NCI-H1105 (cell line): ENCODE measurements at regions not wholly inside any gene's neighbourhood (a gene's known extent, or its start where the extent isn't known, plus 50 kb on each side); places are given as distances from the start of the nearest gene placed in this dataset.

ENCODE experiments used
- DNase-seq: peaks from one replicate; lab custom pipeline; 2025; lab: John Stamatoyannopoulos, UW

- DNase-seq, result no peak
Measured at GRCh38 chr6:134456226-134456625, 138.3 kb upstream of the SGK1 start.

GRCh38 chr6:134455319-134455718, 137.4 kb upstream of the SGK1 start:
- DNase-seq, result no peak

GRCh38 chr6:134454794-134455193, 136.9 kb upstream of the SGK1 start:
- DNase-seq, result no peak

DNA sequence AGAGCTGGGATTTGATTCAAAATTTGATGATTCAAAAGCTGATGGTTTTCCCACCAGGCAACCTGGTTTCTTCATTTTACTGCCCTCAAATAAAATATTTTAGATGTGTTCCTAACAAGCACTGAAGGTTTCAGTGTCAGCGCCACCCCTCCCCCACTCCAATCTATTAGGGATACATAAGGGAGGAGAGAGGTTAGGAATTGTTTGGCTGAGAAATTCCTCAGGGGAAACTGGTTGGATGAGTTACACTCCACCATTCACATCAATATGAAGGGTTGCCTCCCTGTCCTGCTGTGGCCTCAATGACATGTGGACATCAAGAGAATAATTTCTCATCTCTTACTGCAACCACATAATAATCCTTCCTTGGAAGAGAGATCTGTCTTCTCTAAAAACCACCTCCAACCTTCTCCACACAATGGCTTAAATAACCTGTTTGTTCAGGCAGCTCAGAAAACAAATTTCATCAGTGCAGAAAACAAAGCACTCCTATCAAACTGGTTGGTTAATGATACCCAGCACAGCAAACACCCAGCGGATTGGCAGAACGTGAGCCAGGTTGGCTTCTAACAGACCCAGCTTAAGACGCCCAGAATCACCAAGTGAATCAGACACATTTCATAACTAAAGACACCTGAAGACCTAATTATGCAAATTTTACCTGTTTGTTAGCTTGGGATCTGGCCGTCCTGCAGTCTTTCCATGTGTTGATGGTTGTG, 136.0 kb upstream of the SGK1 start:
- DNase-seq, result no peak

DNA sequence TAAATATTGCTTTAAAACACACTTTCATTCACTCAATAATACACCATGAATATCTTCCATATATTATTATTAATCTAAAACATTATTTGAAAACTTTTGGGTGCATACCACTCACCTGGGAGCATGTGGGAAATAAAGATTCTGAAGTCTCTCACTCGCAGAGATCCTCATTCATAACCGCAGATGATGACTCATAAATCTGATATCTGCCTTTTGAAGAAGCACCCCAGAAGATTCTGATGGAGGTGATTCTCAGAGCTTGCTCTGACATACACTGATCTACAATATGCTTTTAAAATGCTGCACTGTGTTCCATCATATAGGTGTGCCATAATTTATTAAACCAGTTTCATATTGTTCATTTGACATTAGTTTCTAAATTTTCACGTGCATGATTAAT, 135.0 kb upstream of the SGK1 start:
- DNase-seq, result no peak

- no peak for DNase-seq
Measured at GRCh38 chr6:134451529-134451928, 133.6 kb upstream of the SGK1 start.

DNA sequence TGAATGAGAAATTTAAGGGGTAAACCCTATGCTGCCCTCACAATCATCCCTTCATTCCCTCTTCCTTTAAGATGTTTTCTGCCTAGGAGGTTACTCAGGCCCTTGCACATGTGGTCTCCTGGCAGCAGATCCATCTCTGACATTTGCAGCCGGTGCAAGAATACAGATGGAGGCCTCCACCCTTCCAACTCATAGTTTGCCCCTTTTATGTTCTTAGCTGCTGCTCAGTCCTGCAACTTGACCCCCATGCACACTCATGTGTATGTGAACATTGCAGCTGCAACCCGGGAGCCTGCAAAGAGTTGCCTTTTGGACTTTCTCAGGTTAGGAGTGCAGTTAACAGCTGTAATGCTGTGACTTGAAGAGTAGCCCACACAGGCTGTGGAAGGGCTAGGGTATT, 131.9 kb upstream of the SGK1 start:
- DNase-seq, result no peak

GRCh38 chr6:134449004-134449403, 131.1 kb upstream of the SGK1 start:
- DNase-seq, result no peak

GRCh38 chr6:134447883-134448387, 130.0 kb upstream of the SGK1 start:
- no peak for DNase-seq

GRCh38 chr6:134447423-134447822, 129.5 kb upstream of the SGK1 start:
- DNase-seq, result no peak

DNA sequence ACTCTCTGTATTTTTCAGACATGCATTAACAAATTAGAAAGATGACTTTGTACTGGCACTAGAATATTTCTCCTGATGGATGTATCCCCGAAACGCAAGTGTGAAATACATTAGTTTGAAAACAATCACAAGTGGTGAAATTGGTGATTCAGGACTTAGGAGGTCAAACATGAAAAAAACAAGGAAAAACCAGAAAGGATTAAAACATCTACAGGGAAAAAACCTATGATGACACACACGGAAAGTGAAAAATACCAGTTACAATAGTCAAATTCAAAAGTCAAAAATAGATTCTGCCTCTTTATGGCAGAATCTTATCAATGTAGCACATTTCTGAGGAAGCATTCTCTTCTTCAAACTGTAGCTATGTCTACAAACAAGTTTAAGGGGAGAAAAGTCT, 129.0 kb upstream of the SGK1 start:
- DNase-seq, result no peak

DNA sequence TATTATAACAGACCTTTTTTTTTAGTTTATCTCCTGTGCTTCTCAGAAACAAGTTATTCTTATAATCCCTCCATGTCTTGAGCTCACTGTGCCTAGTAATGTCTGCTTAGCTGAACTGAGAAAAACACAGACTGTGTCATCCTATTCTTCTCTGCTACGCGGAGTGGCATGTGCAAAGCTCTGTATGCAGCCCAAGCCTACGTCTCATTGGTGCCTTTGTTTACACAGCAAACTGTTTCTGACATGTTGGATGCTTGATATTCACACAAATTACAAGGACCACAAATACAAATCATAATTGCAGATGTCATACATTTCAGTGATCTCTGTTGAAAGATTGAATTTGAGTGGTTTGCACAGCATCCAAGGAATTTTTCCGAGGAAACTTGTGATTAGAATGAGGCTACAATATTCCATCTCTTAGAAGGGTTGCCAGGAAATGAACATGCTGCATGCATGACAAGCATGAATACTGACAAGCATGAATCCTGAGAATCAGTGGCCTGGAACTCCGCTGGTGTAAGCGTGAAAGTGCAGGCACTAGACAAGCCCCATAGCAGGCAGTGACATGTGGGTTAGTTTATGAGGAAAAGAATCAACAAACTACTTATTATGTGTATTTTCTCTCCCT, 128.4 kb upstream of the SGK1 start:
- no peak for DNase-seq

- DNase-seq, result no peak
Measured at GRCh38 chr6:134443009-134443408, 125.1 kb upstream of the SGK1 start.

DNA sequence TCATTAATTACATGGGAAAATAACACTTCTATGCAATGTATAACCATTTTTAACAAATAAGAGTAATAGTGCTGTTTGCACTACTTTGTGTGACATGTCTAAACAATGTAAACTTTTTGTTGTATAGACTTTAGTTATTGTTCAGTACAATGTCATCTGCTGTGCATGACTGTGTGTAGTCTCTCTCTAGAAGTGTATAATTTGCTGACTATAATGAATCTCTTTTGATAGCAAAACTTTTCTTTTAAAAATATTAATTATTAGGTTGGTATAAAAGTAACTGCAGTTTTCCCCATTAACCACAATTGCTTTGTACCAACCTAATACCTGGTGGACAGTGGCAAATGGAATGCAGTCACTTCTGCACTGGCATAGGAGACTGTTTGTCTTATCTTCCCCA, 124.2 kb upstream of the SGK1 start:
- no peak for DNase-seq

DNA sequence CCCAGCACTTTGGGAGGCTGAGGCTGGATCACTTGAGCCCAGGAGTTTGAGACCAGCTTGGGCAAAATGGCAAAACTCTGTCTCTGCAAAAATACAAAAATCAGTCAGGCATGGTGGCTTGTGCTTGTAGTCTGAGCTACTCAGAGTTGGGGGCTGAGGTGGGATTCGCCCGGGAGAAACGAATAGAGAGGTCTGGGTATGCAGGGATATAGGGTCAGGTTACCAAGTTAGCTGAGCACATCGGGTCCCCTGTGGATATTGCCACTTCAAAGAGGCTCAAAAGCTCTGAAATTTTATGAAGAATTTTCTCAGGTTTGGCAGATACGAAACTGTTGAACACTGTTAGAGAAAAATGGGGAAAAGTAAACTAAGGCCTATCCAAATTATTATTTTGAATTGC, 120.9 kb upstream of the SGK1 start:
- no peak for DNase-seq

DNA sequence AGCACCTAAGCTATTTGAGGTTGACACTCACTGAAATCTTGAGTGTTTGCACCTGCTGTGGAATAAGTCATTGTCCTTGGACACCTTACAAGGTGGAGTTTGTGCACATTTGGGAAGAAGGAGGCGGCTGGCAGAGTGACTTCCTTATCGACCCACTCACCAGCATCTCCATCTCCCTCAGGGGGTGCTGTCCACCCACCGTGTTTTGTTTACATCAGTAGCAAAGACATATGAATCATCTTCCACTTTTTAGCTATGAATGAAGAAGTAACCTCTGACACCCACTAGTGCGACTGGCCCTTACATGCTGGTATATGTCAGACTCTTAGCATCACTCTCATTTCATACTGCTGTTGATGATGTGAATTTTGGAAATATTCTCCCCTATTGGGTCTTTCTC, 119.5 kb upstream of the SGK1 start:
- no peak for DNase-seq

DNA sequence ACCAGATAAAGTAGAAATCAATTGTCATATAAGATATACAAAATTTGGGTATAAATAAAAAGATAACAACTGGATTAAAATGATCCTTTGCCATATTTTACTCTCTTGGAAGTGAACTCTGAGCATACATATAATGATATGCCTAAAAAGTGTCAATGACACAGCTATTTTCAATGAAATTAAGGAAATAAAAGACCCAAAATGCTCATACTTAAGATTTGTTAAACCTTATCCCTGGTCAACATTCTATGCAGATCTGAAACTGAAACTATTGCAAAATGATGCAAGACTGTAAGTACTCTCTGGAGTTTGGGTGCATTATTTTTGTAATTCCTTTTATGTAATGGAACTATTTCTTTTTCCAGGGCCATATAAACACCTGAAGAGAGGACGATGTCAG, 119.0 kb upstream of the SGK1 start:
- no peak for DNase-seq

DNA sequence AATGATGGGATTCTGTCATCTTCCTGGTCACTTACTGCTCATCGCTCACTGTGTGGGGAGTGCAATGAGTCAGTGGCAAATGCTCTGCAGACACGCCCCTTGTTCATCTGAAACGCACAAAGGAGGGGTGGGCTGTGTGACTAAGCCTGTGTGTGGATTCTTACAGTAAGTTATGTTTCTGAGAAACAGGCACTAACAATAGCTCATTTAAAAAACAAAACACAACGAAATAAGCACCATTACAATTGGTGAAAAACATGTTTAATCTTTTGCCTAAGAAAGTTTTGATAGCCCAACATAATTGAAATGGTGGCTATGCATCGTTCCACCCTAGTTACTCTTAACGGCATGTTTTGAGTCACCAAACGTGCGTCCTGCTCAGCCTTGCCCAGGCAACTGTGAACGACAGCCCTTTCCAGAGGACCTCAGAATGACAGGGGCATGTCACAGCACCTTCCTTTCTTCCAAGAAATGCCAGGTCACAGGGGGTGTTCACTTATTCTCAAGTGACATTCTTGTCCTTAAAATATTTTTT, 118.4 kb upstream of the SGK1 start:
- no peak for DNase-seq

GRCh38 chr6:134435814-134436280, 117.9 kb upstream of the SGK1 start:
- no peak for DNase-seq

DNA sequence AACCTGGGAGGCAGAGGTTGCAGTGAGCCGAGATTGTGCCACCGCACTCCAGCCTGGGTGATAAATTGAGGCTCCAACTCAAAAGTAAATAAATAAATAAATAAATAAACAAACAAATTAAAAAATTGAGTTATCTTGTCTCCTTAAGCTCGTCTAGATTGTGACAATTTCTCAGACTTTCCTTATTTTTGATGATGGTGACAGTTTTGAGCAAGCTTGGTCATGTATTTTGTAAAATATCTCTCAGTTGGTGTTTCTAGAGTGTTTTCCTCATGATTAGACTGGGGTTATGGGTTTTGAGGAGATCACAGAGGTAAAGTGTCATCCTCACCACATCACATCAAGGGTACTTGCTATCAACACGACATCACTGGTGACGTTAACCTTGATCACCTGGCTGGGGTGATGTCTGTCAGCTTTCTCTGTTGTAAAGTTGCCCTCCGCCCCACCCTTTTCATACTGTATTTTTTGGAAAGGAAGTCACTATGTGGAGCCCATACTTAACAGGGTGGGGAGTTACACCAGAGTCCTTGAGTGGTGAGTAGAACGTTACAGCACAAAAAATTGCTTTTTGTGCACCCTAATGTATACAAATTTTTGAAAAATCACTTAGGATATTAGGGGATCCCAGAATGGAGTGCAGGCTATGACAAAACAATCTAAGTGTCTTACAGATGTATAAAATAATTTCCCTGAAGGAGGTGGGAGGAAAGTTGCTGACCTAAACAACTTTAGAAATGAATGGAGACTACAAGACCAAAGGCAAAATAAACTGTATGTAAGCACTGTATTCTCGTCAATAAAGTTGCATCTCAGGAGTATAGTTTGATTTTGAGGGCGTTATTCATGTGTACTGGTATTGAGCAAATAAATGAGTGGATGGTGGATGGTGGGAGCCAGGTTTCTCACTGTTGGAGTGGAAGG, 116.4 kb upstream of the SGK1 start:
- no peak for DNase-seq

- no peak for DNase-seq
Measured at GRCh38 chr6:134432036-134432435, 114.1 kb upstream of the SGK1 start.

GRCh38 chr6:134431421-134431859, 113.5 kb upstream of the SGK1 start:
- DNase-seq, result no peak
